Activated T-cell treated with anti-CD3 and anti-CD28 coated beads for 24 hours (primary cell): ENCODE measurements at regions not wholly inside any gene's neighbourhood (a gene's known extent, or its start where the extent isn't known, plus 50 kb on each side); places are given as distances from the start of the nearest gene placed in this dataset.

Source experiments
- DNase-seq: peaks from one replicate; pipeline ENCODE4 v3.0.0-alpha.2; 2020; ENCODE audit warnings: low read depth

DNA sequence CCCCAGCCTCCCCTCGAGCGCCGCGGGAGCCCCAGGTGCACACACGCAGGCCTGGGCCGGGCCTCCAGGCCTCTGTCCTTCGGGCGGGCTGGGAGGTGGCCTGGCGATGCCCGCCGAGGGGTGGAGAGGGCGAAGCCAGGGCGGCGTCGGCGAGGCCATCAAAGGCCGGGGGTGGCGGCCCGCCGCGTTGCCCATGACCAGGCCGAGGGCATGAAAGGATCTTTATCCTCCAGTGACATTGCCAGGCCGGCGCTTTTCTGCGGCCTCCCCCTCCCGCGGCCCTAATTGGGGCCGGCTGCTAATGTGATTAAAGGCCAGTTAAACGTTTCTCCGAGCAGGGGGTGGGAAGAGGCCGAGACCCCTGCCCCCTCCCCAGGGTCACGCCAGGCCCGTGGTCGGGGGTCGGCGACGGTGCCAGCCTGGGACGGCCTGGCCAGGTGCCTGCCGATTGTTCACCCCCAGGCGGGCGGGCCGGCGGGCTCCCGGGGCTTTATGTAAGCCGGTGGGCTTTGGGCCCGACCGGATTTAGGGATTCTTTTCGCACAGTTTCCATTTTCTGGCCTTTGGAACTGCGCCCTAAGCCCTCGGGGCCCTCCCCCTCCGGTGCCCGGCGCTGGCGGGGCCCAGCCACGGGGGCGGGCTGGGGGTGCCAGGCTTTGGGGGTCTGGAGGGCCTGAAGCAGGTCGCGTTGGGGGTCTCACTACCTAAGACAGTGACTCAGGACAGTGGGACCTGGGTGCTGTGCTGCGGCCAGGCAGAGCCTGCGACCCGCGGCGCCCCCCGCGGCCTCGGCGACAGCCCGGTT is 103.2 kb upstream of the DIO3 start:
- no peak for DNase-seq

DNA sequence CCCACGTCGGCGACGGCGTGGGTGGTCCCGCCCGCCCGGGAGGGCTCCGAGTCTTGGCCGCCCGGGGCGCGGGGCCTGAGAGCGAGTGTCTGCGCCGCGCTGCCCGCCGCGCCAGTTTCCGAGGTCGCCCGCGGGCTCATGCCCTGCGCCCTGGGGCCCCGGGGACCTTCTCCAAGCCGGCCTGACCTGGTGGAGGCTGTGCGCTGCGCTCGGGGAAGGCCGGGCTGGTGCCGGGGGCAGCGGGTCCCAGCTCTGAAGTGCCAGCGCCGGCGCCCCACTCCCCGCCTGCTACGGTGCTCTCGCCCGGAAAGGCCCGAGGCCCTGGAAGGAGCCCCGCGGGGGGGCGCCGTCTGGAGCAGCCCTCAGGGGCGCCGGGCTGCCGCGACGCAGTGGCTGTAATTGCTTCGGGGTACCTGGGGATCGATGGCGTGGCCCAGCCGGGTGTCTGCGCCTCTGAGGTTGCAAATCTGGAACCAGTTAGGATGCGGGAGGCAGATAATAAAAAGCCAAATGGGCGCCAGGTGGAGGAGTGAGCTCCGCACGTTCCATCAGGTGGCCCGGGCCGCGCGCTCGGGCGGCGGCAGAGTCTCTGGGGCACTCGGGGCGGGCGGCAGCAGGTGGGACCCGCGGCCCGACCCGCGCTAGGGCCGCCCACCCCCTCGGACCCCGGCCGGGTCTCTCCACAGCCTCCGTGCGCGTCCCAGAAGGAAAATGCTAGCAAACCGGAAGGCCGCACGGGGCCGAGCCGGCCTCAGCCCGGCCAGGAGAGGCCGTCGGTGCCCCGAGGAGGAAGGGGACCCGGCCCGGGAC is 102.3 kb upstream of the DIO3 start:
- DNase-seq = no peak

DNA sequence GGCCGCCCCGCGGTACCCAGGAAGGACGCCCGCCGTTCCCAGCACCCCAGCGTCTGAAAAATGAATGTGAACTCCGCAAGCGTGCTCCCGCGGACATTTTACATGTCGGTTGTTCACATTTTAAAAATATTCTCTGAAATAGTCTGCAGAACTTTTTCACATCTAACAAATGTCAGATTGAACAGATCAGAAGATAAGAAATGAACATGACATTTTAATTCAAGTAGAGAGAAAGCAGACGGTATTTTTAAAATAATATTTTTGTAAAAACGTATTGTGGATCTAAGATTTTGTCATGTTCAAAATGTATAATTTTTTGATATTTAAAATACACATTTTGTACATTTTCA is 101.8 kb upstream of the DIO3 start:
- no peak for DNase-seq

DNA sequence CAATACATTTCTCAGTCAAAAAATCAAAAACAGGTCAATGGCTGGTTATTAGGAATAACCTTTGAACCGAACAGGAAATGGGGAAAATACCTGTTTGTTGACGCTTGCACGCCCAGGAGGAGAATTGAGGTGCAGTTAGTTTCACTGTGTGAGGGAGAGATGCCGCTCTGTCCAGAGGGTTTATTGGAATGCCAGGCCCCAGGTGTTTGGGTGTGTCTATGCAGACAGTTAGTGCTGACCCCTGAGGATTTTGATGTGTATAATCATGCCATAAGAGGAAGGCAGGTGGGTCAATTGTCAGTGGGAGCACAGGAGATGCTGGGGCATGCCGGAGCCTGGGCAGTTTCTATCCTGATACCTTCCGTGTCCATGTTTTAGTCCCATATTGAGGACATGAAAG is 100.8 kb upstream of the DIO3 start:
- DNase-seq = no peak

DNA sequence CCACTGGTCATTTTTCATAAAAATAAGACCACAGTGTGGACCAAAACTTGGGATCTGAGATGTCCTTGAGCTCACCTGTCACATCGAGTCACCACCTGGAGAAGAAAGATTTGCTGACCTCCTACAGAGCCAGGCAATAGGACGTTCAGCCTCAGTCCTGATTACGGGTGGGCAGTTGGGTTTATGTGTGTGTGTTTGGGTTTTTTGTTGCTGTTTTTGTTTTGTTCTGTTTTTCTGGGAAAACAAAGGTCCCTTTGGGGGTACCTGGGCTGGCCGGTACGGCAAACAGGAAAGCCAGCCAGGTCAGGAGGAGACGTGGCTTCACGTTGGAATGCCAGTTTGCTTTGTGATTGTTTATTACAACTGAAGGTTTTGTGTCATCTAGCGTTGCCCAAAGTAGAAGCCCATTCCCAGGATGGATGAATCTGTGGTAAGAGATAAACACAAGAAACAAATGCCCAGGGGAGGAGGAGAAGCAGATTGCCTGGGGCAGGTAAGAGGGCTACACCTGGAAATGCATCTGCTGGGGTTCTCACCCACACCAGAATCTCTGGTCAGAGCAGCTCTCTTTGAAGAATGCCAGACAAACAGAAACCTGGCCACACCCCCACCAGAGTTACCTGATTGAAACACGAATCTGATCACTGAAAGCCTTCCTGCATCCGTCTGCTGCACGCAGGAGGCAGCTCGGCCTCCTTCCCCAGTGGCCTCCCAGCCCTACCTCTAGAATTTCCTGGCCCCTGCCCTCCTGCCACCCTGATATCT is 100.1 kb upstream of the DIO3 start:
- DNase-seq = no peak

DNA sequence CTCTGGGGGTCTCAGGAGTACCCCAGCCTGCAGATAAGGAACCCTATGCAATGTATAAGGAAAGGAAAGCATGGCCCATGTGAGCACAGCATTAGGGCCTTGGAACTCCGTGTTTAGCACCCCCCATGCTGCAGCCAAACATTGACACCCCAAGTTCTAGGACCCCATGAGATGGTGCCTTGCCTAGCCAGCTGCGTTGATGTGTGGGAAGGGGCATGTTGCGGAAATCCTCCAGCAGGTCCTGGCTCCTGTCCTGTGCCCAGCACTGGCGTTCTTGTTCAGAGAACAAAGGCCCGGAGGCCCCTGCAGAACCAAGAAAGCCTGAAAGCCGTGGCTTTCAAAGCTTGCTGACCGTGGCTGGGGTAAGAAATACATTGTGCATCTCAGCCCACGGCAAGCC is 99.4 kb upstream of the DIO3 start:
- no peak for DNase-seq

DNA sequence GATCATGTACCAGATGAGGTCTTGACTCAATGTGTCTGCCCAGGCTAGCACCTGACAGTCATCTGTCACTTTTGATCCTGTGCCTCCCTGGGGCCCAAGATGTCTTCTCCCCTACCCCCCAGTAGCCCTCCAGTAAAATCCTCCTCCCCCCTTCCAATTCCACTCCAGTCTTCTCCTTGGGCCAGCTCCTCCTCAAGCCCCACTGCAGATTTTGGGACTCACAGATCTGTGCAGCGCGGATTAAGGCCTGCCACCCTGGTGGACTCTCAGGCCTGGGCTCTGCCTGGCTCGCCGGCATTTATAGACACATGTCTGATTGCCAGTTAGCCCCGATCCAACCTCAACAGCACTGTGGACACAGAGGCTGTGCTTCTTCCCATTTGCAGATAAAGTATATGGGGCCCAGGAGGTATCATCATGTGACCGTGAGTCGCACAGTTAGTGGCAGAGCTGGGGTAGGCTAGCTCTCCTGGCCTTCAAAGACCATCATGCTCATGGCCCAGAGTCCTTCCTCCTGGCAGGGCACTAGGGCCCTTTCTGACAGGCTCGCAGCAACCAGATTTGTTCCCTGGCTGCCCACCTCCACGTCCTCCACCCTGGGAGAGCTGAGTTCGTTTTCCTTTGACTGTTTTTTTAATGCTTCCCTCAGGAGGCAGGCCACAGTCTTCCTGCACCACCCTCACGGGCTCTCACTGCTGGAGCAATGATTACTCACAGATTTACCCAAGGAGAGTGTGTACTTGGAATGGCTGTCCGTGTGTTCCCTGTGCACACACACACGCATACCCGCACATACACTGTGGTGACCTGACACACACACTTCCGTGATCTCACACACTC is 98.3 kb upstream of the DIO3 start:
- DNase-seq = no peak

DNA sequence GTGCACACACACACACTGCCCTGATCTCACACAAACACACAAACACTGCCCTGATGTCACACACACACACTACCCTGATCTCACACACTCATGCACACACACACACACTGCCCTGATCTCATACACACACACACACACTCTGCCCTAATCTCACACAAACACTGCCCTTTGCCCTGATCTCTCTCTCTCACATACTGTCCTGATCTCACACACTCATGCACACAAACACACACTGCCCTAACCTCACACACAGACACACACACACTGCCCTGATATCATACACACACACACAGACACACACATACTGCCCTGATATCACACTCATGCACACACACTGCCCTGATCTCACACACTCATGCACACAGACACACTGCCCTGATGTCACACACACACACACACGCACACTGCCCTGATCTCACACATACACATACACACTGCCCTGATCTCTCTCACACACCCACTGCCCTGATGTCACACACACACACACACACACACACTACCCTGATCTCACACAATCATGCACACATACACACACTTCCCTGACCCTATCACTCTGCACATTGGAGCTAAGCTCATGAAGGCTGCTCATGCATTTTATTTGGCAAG is 97.6 kb upstream of the DIO3 start:
- DNase-seq = no peak

DNA sequence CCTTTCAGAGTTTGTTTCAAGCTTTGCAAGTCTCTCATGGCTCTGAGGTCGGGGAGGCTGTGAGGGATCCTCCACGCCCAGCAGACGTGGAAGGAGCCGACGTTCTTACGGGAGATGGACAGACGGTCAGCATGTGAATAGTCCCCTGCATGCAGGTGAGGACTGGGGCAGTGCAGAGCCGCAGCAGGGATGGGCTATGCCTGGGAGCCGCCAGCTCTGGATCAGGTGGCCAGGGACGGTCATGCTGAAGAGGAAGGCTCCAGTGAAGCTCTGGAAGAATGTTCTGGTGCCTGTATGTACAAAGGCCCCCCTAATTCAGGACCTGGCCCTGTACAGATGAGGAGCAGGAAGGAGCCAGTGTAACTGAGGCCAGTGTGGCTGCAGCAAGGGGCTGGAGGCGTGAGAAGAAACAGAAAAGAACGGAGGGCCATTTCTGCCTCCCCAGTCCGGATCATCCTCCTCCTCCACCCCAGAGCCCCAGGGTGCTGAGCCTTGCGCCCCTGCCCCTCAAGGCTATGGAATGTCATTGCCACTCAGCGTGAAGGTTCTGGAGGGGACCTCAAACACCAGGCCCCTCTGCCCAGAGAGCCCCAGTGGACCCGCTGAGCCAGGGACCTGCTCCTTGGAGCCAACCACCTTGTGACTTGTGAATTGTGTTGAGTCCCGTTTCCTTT is 96.8 kb upstream of the DIO3 start:
- DNase-seq = no peak

DNA sequence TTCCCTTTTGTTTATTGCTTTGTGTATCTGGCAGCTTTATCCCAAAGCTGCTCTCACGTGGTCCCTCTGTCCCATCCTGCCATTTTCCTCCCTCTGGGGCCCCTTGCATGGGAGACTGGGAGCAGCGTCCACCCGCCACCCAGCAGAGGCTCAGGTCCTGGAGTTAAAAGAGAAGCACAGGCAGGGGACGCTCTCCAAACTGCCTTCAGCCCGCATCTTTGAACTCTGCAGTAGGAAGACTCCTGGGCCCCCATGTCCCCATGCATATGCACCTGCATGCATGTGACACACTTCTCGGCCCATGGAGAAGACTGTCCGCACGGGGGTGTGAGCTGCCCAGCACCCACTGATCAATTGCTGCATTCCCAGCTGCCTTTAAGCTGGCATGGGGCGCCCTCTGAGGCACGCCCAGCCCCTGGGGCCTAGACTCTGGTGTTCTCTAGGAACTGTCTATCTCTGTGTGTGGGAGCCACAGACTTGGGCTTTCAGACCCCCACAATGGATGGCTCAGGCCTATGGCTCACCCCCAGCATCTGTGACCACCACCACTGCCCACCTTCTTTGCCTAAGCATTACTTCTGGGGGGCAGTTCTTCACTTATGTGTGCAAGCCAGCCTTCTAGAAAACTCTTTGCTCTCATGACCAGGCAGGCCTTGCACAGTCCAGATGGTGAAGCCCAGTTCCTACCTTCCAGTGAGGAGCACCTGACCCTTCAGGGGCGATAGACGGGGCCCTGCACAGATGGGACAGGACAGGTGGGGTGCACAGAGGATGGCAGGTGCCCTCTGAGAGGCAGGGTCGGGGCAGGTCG is 96.1 kb upstream of the DIO3 start:
- no peak for DNase-seq

DNA sequence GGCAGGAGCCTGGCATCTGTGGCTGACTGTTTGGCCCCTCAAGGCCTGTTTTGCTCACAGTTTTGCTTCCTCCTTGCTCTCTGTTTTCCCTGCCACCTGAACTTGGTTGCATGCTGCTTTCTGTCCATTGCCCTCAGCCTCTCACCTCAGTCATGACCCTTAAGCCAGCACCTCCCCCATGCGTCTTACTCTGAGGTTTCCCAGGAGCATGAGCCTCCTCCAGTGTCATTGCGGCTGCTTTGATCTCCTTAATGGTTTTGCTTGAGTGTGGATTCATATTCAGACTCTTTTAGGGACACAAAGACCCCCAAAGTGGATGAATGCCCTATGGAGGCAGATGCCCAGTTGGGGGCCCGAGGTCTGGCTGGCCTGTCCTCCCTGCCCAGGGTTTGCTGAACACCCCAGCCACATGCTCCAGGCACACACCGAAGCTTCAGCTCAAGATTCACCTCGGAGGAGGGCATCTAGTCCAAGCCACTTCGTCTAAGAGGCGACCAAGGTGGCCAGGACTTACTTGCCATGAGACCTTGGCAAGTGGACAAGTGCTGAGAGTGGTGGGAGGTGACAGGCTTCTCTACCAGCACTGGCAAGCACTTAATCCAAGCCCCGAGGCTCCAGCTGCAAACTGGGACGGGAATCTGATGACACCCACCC is 95.4 kb upstream of the DIO3 start:
- no peak for DNase-seq

DNA sequence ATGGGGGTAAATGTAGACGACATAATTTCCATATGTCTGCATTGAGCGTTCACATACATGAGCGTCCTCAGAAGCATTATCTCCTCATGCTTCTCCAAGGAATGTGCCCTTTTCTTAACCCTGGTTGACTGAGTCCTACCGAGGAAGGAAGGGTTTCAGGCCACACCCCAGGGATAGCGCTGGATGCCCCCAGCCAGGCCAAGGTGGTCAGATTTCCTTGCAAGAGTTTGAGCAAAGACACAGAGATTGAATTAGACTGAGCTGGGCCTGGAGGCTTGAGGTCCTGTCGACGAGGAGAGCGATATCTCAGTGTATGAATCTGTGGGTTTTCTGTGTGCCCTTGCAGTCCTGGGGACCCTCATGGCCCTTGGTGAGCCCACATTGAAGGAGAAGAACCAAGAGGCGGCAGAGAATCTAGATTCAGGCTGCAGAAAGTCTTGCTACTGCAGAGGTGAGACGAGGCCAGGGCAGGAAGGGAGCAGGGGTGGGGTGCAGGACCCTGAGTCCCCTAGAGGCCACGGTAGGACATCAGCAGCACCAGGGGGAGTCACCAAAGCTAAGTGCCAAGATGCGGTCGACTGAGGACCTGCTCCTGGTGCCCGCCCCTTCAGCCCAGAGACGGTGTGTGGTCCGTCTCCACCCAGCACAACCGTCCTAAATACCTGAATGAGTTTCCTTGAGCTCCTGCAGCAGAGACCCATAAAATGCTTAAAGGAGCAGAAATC is 94.7 kb upstream of the DIO3 start:
- no peak for DNase-seq

DNA sequence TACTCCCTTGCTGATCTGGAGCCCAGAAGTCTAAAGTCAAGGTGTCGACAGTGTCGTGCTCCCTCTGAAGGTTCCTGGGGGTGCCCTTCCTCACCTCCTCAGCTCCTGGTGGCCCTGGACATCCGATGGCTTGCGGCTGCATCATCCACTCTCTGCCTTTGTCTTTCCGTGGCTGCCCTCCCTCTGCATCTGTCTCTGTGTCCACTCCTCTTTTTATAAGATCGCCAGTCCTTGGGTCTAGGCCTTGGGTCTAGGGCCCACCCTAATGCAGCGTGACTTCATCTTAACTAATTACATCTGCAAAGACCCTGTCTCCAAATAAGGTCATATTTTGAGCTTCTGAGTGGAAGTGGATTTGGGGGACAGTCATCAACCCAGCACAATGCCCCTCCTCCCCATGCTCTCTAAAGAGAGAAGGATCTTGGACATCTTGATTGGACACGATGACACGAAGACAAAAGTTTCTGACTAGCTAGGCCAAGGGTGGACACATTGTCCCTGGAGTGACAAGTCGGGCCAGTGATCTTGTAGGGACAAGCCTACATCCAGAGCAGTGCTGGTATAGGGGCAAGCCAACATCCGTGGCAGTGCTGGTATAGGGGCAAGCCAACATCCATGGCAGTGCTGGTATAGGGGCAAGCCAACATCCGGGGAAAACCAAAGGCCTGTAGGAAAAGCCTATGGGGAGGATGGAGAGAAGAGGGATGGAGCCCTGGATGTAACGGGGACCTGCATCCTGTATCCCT is 93.9 kb upstream of the DIO3 start:
- DNase-seq = no peak

DNA sequence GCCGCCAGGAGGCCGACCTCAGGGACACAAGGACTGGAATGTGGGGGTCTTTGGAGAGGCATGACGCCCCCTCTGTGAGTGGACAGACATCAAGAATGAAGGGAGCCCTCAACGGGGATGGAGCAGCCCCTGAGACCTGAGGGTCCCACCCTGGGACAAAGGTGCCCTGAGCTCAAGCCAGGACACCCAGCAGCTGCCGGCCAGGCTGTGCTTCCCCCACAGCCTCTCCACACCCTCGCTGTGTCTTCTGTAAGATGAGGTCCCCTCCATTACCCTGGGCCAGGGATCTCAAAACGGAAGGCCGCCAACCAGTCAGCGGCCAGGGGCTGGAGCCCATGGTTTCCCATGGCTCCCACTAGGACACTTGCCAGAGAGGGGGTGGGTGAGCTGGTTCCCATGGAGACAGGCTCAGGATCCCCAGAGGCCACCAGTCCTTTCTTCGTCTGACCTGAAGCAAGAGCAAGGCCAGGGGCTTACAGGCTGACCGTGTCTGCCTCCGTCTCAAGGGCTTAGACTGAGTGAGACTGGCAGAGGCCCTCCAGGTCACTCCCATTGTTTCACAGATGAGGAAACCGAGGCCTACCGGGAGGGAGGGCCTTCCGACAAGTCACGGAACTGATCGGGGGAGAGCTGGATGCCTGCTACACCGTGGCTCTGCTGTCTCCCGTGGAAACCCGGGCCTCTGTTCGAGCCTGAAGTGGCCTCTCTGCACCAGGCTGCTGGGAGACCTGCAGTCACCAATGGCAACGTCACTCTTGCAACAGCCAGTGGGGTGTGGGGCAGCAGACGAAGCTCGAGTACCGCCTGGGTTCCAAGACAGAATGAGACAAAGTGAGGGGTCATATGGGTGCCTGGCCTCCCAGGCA is 91.7 kb upstream of the DIO3 start:
- no peak for DNase-seq

DNA sequence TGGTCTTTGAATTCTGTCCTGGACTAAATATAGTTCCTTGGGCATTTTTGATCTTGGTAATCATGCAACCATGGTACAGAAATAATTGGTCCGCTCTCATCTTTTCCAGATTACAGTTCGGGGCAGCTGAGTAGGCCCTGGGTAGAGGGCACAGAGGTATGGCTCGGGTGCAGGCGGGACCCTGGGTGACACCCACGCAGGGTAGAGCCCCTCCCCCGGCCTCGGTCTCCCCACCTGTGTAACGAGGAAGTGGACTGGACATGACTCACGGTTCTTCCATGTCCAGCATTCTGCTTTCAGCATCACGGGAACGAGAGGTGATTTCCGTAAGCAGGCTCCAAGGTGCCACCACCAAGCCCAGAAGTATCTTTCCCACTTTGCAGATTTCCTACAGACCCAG is 91.0 kb upstream of the DIO3 start:
- DNase-seq = no peak

DNA sequence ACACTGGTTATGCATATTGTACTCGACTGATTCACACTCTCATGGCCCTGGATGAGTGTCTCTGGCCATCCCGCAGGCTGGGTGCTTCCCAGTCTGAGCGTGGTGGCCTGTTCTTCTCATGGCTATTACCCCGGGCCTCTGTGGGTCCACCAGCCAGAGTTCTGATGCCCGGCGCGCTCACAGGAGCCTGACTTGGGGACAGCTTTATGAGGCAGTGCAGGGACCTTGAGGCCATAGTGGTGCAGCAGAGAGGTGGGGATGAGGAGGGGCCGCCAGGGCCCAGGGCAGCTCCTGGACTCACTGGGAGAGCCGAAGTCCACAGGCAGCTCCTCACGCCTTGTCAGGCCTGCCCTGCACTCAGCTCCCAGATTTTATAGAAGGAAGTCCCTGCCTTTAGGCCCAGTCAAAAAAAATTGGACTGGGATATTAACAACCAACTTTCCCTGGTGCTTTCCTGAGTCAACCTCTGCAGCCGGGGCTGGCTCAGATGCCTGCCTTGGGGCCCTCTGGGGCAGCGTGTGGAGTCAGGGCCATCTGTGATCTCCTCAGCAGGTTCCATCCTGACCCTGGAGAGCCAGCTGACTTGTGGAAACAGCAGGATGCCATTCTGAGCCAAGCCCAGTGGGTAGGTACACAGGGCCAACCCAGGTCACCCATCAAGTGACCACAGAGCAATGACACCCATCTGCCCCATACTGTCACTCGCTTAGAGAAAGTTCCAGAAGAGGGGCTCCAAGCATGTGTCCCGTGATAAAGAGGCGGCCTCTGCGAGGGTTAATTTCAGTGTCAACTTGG is 89.4 kb upstream of the DIO3 start:
- no peak for DNase-seq

DNA sequence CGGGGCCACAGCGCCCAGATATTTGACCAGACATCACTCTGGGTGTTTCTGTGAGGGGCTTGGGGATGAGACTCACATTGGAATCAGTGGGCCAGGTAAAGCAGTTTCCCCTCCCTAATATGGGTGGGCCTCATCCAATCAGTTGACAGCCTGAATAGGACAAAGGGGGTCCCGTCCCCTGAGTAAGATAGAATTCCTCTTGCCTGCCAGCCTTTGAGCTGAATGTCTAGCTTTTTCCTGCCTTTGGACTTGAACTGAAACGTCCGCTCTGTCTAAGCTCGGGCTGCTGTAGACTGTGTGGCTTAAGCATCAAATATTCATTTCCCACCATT is 88.8 kb upstream of the DIO3 start:
- DNase-seq = no peak
